GM12873 (cell line): ENCODE measurements at regions not wholly inside any gene's neighbourhood (a gene's known extent, or its start where the extent isn't known, plus 50 kb on each side); places are given as distances from the start of the nearest gene placed in this dataset.

Experiments used
- CTCF ChIP-seq: IDR thresholded peaks from 2 replicates; pipeline ENCODE4 v1.5.1; 2012; ENCODE audit warnings: low read depth, mild to moderate bottlenecking, moderate library complexity, low read length, control low read depth; ENCODE audit not compliant: insufficient read depth; ENCODE audit errors: missing control alignments

GRCh38 chr2:64244037-64244416 is 99.8 kb upstream of the PELI1 start:
- TF ChIP-seq CTCF: no peak

GRCh38 chr2:64245631-64246030 is 101.4 kb upstream of the PELI1 start:
- TF ChIP-seq CTCF: no peak

- TF ChIP-seq CTCF: no peak
These were observed 102.7 kb upstream of the PELI1 start for GRCh38 chr2:64246962-64247361.

GRCh38 chr2:64249426-64249825 is 105.2 kb upstream of the PELI1 start:
- no peak for TF ChIP-seq CTCF

- no peak for TF ChIP-seq CTCF
These were observed 105.8 kb upstream of the PELI1 start for GRCh38 chr2:64250063-64250462.

- no peak for TF ChIP-seq CTCF
These were observed 106.7 kb upstream of the PELI1 start for GRCh38 chr2:64250751-64251423.

- TF ChIP-seq CTCF: no peak
These were observed 107.5 kb upstream of the PELI1 start for GRCh38 chr2:64251497-64252250.
